ENCODE measurements at regions not wholly inside any gene's neighbourhood (a gene's known extent, or its start where the extent isn't known, plus 50 kb on each side); places are given as distances from the start of the nearest gene placed in this dataset.
"Not testable (repeated sequence)": the region's sequence is repeated elsewhere in the genome, so short reads cannot be mapped to it uniquely, and the experiment has no call there.

DNA sequence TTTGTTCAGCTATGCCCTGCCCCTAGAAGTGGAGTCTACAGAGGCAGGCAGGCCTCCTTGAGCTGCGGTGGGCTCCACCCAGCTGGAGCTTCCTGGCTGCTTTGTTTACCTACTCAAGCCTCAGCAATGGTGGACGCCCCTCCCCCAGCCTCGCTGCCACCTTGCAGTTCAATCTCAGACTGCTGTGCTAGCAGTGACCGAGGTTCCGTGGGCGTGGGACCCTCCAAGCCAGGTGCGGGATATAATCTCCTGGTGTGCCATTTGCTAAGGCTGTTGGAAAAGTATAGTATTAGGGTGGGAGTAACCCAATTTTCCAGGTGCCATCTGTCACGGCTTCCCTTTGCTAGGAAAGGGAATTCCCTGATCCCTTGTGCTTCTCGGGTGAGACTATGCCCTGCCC, 770.2 kb upstream of the VRK2 start:
- TF ChIP-seq CTCF, EP300 (IDR thresholded peaks at IDR 0.05): not testable (repeated sequence)

All from ovary (tissue), 3 donors.